GM19468 (cell line): ENCODE measurements at regions not wholly inside any gene's neighbourhood (a gene's known extent, or its start where the extent isn't known, plus 50 kb on each side); places are given as distances from the start of the nearest gene placed in this dataset.

Experiments
- ATAC-seq: cut with Tn5 transposase; IDR thresholded peaks from one replicate; pipeline ENCODE4 v1.9.1; 2021; ENCODE audit warnings: mild to moderate bottlenecking, moderate library complexity, moderate number of reproducible peaks; ENCODE audit not compliant: unreplicated experiment; ENCODE audit errors: extremely low read depth

DNA sequence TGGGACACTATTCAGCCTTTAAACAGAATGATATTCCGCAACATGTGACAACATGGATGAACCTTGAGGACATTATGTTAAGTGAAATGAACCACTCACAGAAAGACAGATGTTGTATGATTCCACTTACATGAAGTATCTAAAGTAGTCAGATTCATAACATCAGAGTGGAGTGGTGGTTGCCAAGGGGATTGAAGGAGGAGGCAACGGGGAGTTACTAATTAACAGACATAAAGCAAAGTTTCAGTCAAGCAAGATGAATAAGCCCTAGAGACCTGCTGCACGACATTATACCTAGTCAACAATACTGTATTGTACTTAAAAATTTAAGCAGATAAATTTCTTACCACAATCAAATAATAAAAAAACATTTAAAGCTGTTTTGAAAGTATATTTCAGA is 105.0 kb upstream of the NR0B1 start:
- ATAC-seq: peak; percentile 60

DNA sequence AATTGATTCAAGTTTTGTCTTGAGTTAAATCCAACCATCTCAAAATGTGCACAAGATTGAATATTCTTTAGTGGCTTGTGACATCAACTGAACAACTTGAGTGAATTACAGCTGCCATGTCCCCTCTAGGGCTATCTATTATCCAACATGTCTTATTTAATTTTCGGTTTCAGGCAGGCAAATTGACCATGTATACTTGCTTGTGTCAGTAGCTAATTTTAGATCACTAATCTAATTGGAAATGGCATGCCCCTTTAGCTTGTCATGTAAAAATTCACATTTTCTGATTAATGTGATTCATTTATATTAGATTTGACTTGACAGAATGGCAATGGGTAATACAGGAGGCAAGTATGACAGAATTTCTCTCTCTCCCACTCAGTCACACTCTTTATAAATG is 93.2 kb upstream of the NR0B1 start:
- ATAC-seq: no peak

DNA sequence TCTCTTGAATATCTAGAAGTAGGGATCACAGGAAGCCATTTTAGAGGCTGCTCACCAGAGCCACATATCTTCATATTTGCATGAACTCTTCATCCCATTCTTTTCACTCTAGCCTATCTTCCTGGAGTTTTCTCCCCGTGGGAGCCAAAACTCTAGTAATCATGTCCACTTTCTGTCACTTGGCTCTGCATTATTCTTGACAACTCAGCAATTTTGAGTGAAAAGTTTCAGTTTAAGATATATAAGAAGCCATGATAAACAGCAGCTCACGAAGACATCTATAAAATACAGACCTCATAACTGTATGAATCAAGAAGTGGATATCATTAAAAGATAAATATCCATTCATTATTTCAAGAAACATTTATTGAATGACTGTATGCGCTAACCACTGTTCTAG is 79.1 kb upstream of the NR0B1 start:
- ATAC-seq: no peak

DNA sequence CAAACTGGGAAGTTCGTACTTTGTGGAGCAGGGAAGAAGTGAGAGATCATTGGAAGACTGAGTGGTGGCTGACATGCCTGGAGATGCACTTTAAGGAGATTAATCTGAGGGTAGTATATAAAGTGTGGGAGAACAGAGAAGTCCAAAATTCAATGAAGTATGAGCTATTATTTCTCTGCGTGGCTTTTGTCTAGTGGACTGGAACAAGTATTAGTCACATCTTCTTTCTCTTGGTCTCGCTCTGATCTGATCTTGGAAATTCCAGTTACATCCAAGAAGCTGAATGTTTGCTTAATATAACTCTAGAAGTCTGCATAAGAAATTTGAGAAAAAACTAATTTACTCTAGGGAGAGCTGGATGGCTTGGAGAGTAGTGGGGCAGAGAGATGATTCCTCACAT is 64.8 kb upstream of the NR0B1 start:
- ATAC-seq: no peak

DNA sequence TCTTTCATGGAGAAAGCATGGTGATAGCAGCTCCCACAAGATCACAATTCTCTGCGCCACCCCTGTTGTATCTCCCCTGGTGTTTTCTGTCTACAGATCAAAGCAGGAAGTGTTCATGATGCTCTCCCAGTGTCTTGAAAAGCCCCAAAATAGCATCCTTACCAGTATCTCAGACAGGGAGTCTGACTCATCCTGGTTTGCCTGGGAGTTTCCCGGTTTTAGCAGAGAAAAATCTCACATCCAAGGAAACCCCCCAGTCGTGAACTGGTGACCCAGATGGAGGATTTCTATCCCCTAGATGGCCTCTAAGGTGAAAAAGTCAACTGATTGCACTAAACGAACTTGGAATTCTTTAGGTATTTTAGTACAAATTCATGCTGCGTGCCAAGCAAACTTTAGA is 64.3 kb upstream of the NR0B1 start:
- no peak for ATAC-seq

DNA sequence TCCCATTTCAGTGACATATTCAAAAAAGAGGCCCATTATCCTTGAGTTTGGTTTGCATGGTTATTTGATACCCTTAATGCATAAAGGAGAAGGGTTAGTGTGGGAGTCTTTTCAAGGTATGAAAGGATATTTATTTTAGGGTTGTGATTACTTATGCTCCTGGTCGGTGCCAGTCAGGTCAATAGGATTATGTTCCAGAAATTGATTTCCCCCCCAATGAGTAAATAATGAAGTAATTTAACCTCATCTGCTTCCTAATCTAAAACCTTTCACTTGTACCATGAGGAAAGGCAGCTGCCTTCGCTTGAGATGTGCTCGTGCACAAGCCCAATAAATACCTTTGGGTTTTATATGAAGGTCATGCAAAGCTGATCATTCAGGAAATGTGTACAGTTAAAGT is 55.0 kb upstream of the NR0B1 start:
- no peak for ATAC-seq
